B cell (primary cell): ENCODE measurements at regions not wholly inside any gene's neighbourhood (a gene's known extent, or its start where the extent isn't known, plus 50 kb on each side); places are given as distances from the start of the nearest gene placed in this dataset.

ENCODE experiments used
- ATAC-seq: fragments of 200-7000 bp; cut with Tn5 transposase; one replicate; pipeline ENCODE4 v1.10.0; 2021; ENCODE audit warnings: low read depth, mild to moderate bottlenecking, moderate number of reproducible peaks, moderate library complexity
- CTCF ChIA-PET: fragments of 350-600 bp; sonication (Branson Sonifier 250); formaldehyde crosslinking; loops from one replicate; lab custom pipeline; 2021; ENCODE audit warnings: antibody characterized with exemption, inconsistent platforms; lab: Charles Lee
- POLR2A ChIA-PET: fragments of 350-600 bp; sonication (Branson Sonifier 250); formaldehyde crosslinking; loops from one replicate; lab custom pipeline; 2021; ENCODE audit warnings: antibody characterized with exemption; lab: Charles Lee
- DNase-seq: peaks from one replicate; pipeline ENCODE4 v3.0.0; 2013
- H2AFZ ChIP-seq: 2 replicates; pipeline ENCODE4 v1.6.1; 2012; ENCODE audit warnings: mild to moderate bottlenecking, low read depth, low read length; ENCODE audit not compliant: insufficient read depth, poor library complexity, severe bottlenecking
- H3K27ac ChIP-seq, 2 donors: 1 replicate in 1 of 2; 2 replicates in 1 of 2; pipeline ENCODE4 v1.5.1; 2012 to 2013; ENCODE audit warnings: low read length in 2 of 2, mild to moderate bottlenecking in 2 of 2, moderate library complexity in 1 of 2
- H3K27me3 ChIP-seq, 4 experiments: fragments of 200-600 bp in 1 of 4; sonication (generic) in 1 of 4; replicated peaks in 1 of 4; 1 replicate in 2 of 4; 2 replicates in 2 of 4; pipeline versions ENCODE4 v1.6.1 to v1.7.0; 2013 to 2016; ENCODE audit warnings: low read length in 3 of 4, mild to moderate bottlenecking in 2 of 4, mixed read lengths in 1 of 4, moderate library complexity in 1 of 4; ENCODE audit not compliant: insufficient read depth in 4 of 4, control insufficient read depth in 3 of 4; ENCODE audit errors: control extremely low read depth in 1 of 4
- H3K36me3 ChIP-seq, 2 experiments: replicated peaks in 1 of 2; 1 replicate in 1 of 2; 2 replicates in 1 of 2; pipeline versions ENCODE4 v1.6.1 to v1.7.1; 2013; ENCODE audit warnings: low read length in 1 of 2; ENCODE audit not compliant: insufficient read depth in 2 of 2, control insufficient read depth in 1 of 2; ENCODE audit errors: control extremely low read depth in 1 of 2, extremely low read depth in 1 of 2
- H3K4me1 ChIP-seq, 2 donors: fragments of 200-600 bp in 1 of 2; sonication (generic) in 1 of 2; 1 replicate in 1 of 2; 2 replicates in 1 of 2; pipeline versions ENCODE4 v1.5.1 to v1.6.1; 2013 to 2017; ENCODE audit warnings: low read length in 2 of 2; ENCODE audit not compliant: control insufficient read depth in 2 of 2, insufficient read depth in 2 of 2
- H3K4me2 ChIP-seq: replicated peaks from 2 replicates; pipeline ENCODE3; 2012; ENCODE audit warnings: mild to moderate bottlenecking, low read depth, low read length; ENCODE audit not compliant: poor library complexity, severe bottlenecking
- H3K4me3 ChIP-seq, 5 experiments: fragments of 200-600 bp in 1 of 5; sonication (generic) in 1 of 5; 1 replicate in 3 of 5; 2 replicates in 2 of 5; pipeline versions ENCODE4 v1.5.1 to v1.7.0; 2011 to 2016; ENCODE audit warnings: low read length in 4 of 5, mild to moderate bottlenecking in 4 of 5, low read depth in 2 of 5, control low read depth in 1 of 5, moderate library complexity in 1 of 5; ENCODE audit not compliant: insufficient read depth in 1 of 5; ENCODE audit errors: control extremely low read depth in 1 of 5, extremely low read depth in 1 of 5
- H3K79me2 ChIP-seq: fragments of 200-600 bp; sonication (generic); one replicate; pipeline ENCODE4 v1.6.0; 2016; ENCODE audit warnings: low read length; ENCODE audit not compliant: control insufficient read depth, insufficient read depth
- H3K9ac ChIP-seq: fragments of 200-600 bp; sonication (generic); 2 replicates; pipeline ENCODE4 v1.6.1; 2017; ENCODE audit warnings: mild to moderate bottlenecking, low read length, moderate library complexity
- H3K9me3 ChIP-seq, 3 donors: one replicate each; pipeline versions ENCODE4 v1.6.1 to v1.7.1; 2013; ENCODE audit warnings: low read length in 2 of 3; ENCODE audit not compliant: control insufficient read depth in 2 of 3, insufficient read depth in 1 of 3; ENCODE audit errors: control extremely low read depth in 1 of 3
- H4K20me1 ChIP-seq: 2 replicates; pipeline ENCODE4 v1.6.0; 2012; ENCODE audit warnings: mild to moderate bottlenecking, low read length; ENCODE audit not compliant: insufficient read depth, control insufficient read depth, poor library complexity, severe bottlenecking
- H3K27ac Mint-ChIP-seq: one replicate; pipeline ENCODE4 v1.8.0; 2021; ENCODE audit warnings: mixed read lengths
- H3K27me3 Mint-ChIP-seq: one replicate; pipeline ENCODE4 v1.8.0; 2021; ENCODE audit warnings: mixed read lengths
- H3K4me1 Mint-ChIP-seq: one replicate; pipeline ENCODE4 v1.8.0; 2021; ENCODE audit warnings: mixed read lengths
- H3K4me3 Mint-ChIP-seq: one replicate; pipeline ENCODE4 v1.8.0; 2021; ENCODE audit warnings: mixed read lengths
- H3K9me3 Mint-ChIP-seq: one replicate; pipeline ENCODE4 v1.8.0; 2022; ENCODE audit warnings: mixed read lengths; ENCODE audit not compliant: insufficient read depth
- CTCF ChIP-seq: fragments of 200-600 bp; IDR thresholded peaks from one replicate; pipeline ENCODE4 v1.8.0; 2022; ENCODE audit warnings: antibody characterized with exemption, mild to moderate bottlenecking
- EZH2 ChIP-seq: IDR thresholded peaks from 2 replicates; pipeline ENCODE4 v1.6.1; 2012; ENCODE audit warnings: borderline replicate concordance, low read depth, mild to moderate bottlenecking, moderate library complexity, low read length; ENCODE audit not compliant: insufficient read depth, poor library complexity, severe bottlenecking
- WGBS: methylation state at CpG from one replicate; pipeline ENCODE4 v1.1.5; 2013; ENCODE audit warnings: missing lambda C conversion rate; ENCODE audit not compliant: insufficient coverage; 5-methylcytosine and 5-hydroxymethylcytosine counted together
- intact Hi-C: fragments of 100-400 bp; cut with micrococcal nuclease; formaldehyde crosslinking; loops from one replicate; pipeline ENCODE4 v1.10.0; 2022

- Histone ChIP-seq H4K20me1 (no peaks in the 10 kb centered on the region), H3K4me1 (no peaks in the 10 kb centered on the region), H3K4me3 (no peak overlapping the region), H3K9ac (no peak overlapping the region), H3K27me3 (no peaks in the 10 kb centered on the region), H3K79me2 (no peaks in the 10 kb centered on the region), H2AFZ (no peak overlapping the region), H3K4me2 (no peak overlapping the region), H3K36me3 (no peaks in the 10 kb centered on the region), H3K9me3 (no peaks in the 10 kb centered on the region), H3K27ac (no peak overlapping the region)
- H3K4me1 Mint-ChIP-seq = no peaks in the 10 kb centered on the region
- H3K9me3 Mint-ChIP-seq = no peaks in the 10 kb centered on the region
- POLR2A ChIA-PET = no interaction called here
- H3K27me3 Mint-ChIP-seq = peaks cover 3% of the 10 kb centered on the region
- intact Hi-C loops = no loop called here
- TF ChIP-seq CTCF (no peak), EZH2 (no peak)
- no peak for DNase-seq
- CTCF ChIA-PET = interaction anchor here (1.4 kb wide), 1 partner anchor 9 kb away, joined by 3 read pairs; no protein-coding TSS in a partner anchor
- ATAC-seq = no peak
- H3K27ac Mint-ChIP-seq = no peak overlapping the region
- 91% methylated on average over 14 of the region's 15 CpGs for WGBS
- no peak overlapping the region for H3K4me3 Mint-ChIP-seq
These were observed 50.2 kb upstream of the KCNMB1 start for GRCh38 chr5:170439223-170439943.
